HCEC 1CT (cell line): ENCODE measurements at regions not wholly inside any gene's neighbourhood (a gene's known extent, or its start where the extent isn't known, plus 50 kb on each side); places are given as distances from the start of the nearest gene placed in this dataset.
"Not testable (repeated sequence)": the region's sequence is repeated elsewhere in the genome, so short reads cannot be mapped to it uniquely, and the experiment has no call there.

Source experiments
- DNase-seq: peaks from one replicate; pipeline ENCODE4 v3.0.0-alpha.2; 2017

GRCh38 chr3:28575746-28576613 is 227.4 kb upstream of the AZI2 start:
- DNase-seq: no peak

GRCh38 chr3:28576614-28577200 is 228.1 kb upstream of the AZI2 start:
- no peak for DNase-seq

- DNase-seq: no peak
Observed at GRCh38 chr3:28577941-28578500, 229.4 kb upstream of the AZI2 start.

GRCh38 chr3:28586325-28586724 is 237.7 kb upstream of the AZI2 start:
- no peak for DNase-seq

- DNase-seq: no peak
Observed at GRCh38 chr3:28587723-28588122, 239.1 kb upstream of the AZI2 start.

GRCh38 chr3:28590216-28590615 is 241.6 kb upstream of the AZI2 start:
- no peak for DNase-seq

GRCh38 chr3:28590860-28591259 is 242.2 kb upstream of the AZI2 start:
- DNase-seq: no peak

GRCh38 chr3:28595372-28595771 is 246.7 kb upstream of the AZI2 start:
- no peak for DNase-seq

GRCh38 chr3:28597452-28597851 is 248.8 kb upstream of the AZI2 start:
- no peak for DNase-seq

- DNase-seq: no peak
Observed at GRCh38 chr3:28598165-28598564, 249.5 kb upstream of the AZI2 start.

- DNase-seq: no peak
Observed at GRCh38 chr3:28601291-28601690, 252.7 kb upstream of the AZI2 start.

GRCh38 chr3:28606283-28606682 is 257.7 kb upstream of the AZI2 start:
- DNase-seq: no peak

- no peak for DNase-seq
Observed at GRCh38 chr3:28612232-28612631, 263.6 kb upstream of the AZI2 start.

GRCh38 chr3:28613511-28614106 is 265.0 kb upstream of the AZI2 start:
- no peak for DNase-seq

- no peak for DNase-seq
Observed at GRCh38 chr3:28615071-28615470, 266.4 kb upstream of the AZI2 start.

- no peak for DNase-seq
Observed at GRCh38 chr3:28615971-28616370, 267.3 kb upstream of the AZI2 start.

GRCh38 chr3:28617821-28618220 is 269.2 kb upstream of the AZI2 start:
- no peak for DNase-seq

GRCh38 chr3:28623106-28623505 is 274.5 kb upstream of the AZI2 start:
- DNase-seq: no peak

GRCh38 chr3:28624084-28624483 is 275.5 kb upstream of the AZI2 start:
- no peak for DNase-seq

GRCh38 chr3:28627843-28628242 is 279.2 kb upstream of the AZI2 start:
- not testable (repeated sequence) for DNase-seq

GRCh38 chr3:28634019-28634418 is 285.4 kb upstream of the AZI2 start:
- DNase-seq: no peak

- no peak for DNase-seq
Observed at GRCh38 chr3:28637742-28638141, 289.1 kb upstream of the AZI2 start.

- no peak for DNase-seq
Observed at GRCh38 chr3:28645149-28645548, 296.5 kb upstream of the AZI2 start.

GRCh38 chr3:28646435-28646834 is 297.8 kb upstream of the AZI2 start:
- no peak for DNase-seq
